ENCODE measurements at regions not wholly inside any gene's neighbourhood (a gene's known extent, or its start where the extent isn't known, plus 50 kb on each side); places are given as distances from the start of the nearest gene placed in this dataset.

GRCh38 chr1:13964768-13965167 is 264.8 kb downstream of the PRDM2 start:
- TF ChIP-seq CTCF (IDR thresholded peaks at IDR 0.05; ENCODE audit: insufficient read depth, low read length, poor library complexity, severe bottlenecking) (no peak), EZH2phosphoT487 (conservative IDR thresholded peaks at IDR 0.05; ENCODE audit: low read length) (no peak)

Measured in SU-DHL-6 (cell line).